ENCODE measurements at regions not wholly inside any gene's neighbourhood (a gene's known extent, or its start where the extent isn't known, plus 50 kb on each side); places are given as distances from the start of the nearest gene placed in this dataset.
"Not testable (repeated sequence)": the region's sequence is repeated elsewhere in the genome, so short reads cannot be mapped to it uniquely, and the experiment has no call there.

DNA sequence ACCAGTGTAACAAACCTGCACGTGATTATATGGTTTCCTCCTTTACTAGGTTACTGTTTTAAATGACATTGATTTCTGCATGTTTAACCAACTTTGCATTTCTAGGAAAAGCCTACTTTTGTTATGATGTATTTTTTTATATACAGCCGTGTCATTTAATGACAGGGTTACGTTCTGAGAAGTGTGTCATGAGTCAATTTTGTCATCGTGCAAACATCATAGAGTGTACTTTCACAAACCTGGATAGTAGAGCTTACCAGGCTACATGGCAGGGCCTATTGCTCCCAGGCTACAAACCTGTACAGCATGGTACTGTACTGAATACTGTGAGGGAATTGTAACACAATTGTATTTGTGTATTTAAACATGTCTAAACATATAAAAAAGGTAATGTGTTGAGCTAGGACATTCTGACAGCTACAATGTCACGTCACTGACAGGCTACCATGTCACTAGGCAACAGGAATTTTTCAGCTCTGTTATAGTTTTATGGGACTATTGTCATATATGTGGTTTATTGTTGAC is 205.3 kb downstream of the PRL start:
- no peak for DNase-seq (ENCODE audit: low read depth)

DNA sequence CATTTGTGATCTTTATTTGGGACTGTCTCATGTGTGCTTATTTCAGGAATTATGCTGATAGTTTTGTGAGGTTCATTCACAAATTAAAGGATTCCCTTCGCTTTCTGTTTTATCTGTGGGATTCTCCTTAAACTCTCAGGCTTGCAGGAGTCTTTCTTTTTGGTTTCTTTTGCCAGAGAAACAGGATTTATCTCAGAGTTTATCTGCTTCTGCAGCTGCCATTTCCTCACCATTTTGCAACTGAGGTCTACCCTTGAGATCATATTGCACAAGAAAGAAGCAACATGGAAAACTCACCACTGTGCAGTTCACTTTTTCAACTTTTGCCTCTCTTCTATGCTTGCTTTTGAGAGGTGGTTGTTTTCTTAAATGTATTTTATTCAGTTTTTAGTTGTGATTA is 201.0 kb downstream of the PRL start:
- no peak for DNase-seq (ENCODE audit: low read depth)

DNA sequence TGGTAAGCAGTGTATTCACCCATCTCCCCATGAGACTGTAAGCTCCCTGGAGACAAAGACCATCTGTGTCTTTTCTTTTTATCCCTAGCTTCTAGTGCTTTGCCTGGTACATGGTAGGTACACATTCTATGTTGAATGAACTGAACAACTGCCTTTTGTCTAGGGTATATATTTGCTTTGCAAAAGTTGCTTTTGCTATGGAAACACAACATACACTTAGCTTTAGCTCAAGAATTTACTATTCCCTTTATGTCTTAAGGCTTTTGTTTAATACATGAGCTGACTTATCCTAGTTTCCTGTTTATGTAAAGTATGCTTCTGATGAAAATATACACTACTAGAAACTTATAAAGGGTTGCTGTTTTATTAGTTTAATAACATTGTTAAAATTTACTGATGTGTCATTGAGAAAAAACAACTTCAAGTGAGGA is 198.2 kb downstream of the PRL start:
- peak; percentile 4 for DNase-seq (ENCODE audit: low read depth)

DNA sequence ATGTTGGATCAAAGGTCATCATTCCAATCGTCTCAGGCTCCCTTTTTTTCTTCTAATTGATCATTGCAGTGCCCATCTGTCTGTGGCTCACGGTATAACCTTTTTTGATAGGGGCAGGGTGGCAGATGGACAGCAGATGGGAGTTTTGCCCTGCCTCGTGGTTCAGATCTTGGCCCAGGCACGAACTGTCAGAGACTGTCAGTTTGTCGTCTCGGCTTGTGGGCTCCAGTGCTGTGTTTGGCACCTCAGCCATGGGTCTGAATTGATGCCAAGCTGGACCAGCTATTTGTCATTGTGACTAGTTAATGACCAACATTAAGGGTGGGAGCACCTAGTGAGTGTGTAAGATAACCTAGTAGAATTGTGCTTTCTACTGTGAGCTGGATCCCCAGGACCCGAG is 197.6 kb downstream of the PRL start:
- no peak for DNase-seq (ENCODE audit: low read depth)

DNA sequence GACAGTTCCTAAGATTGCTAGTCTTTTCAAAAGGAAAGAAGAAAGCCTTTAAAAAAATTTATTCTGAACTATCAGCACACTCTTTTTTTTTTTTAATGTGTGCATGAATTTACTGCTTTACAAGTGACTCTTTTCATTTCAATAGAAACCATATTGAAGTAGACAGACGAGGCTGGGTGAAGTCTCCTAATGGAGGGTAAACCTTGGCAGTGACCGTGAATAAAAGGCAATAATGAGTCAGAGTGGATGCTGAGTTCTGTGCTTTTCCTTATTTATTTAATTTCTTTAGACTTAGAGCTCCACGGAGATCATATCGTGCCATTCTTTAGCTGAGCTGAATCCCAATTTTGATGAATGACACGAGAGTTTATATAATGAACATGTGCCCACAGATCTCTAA is 196.9 kb downstream of the PRL start:
- no peak for DNase-seq (ENCODE audit: low read depth)

DNA sequence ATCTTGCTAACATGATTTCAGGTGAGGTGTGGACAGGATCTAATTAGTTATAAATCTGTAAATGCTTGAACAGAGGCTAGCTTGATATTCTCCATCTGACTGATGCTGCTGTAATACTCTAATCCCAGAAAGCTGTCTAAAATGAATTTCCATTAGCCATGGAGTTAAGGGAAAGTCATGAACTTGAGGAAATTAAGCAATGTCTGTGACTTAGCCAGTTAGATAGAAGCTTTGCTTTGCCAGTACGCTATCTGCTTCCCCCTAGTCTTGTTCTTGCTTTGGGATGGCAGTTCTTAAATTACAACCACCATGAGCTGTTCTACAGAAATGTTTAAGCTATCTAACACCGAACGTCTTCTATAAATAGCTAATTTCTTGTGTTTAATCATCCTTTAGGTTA is 195.7 kb downstream of the PRL start:
- DNase-seq (ENCODE audit: low read depth), result no peak

DNA sequence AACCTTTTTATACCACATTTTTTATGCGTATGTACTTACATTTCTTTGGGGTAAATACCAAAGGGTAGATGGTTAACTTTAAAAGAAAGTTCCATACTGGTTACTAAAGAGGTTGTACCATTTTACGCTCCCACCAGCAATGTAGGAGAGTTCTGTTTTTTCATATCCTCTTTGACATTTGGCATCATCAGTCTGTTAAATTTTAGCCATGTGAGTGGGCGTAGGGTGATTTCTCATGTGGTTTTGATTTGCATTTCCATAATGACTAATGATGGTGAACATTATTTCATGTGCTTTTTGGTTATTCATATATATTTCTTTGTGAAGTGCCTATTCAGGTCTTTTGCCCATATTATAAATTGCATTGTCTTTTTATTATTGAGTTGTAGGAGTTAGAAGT is 194.2 kb downstream of the PRL start:
- DNase-seq (ENCODE audit: low read depth), result no peak

DNA sequence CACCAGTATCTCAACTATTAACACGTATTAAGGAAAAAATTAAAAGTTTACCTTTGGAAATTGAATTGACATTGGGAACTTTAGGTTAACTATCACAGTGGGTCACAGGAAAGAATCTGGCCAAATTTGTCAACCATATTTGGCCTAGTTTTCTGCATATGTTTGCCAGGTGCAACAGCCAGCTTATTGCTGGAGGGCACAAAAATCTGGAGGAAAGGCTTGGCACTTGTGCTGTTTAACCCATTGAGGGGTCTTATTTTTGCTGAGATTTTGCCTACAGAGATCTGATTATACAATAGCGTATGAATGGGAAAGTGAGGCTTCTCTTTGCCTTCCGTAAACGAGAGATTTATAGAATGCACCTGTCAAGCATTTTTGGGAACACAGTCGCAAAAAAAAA is 190.4 kb downstream of the PRL start:
- no peak for DNase-seq (ENCODE audit: low read depth)

DNA sequence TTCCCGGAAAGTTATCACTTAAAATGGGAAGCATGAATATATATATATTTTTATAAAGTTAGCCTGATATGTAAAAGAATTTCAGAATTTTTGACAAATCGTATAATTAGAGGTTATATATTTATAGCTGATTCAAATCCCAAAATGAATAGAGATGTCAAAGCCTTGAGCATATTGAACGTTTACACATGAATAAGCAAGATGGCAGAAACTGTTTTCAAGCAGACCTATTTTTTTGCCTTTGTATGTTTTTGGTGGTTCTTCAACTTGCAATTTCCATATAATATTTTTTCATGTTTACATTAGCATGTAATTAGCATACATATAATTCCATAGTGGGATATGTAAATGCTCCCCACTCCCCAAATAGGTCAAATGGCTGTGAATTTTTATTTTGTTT is 189.9 kb downstream of the PRL start:
- no peak for DNase-seq (ENCODE audit: low read depth)

DNA sequence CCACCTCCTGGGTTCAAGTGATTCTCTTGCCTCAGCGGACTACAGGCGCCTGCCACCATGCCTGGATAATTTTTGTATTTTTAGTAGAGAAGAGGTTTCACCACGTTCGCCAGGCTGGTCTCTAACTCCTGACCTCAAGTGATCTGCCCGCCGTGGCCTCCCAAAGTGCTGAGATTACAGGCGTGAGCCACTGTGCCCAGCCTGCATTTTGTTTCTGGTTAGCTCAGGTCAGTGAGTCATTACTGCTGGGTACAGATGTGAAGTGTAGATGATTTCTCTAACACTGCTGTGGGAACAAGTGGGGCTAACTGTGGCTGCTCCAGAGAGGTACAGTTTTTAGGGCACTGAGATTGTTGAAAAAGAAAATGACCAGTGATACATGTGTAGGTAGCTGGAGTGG is 188.6 kb downstream of the PRL start:
- peak; percentile 49 for DNase-seq (ENCODE audit: low read depth)

DNA sequence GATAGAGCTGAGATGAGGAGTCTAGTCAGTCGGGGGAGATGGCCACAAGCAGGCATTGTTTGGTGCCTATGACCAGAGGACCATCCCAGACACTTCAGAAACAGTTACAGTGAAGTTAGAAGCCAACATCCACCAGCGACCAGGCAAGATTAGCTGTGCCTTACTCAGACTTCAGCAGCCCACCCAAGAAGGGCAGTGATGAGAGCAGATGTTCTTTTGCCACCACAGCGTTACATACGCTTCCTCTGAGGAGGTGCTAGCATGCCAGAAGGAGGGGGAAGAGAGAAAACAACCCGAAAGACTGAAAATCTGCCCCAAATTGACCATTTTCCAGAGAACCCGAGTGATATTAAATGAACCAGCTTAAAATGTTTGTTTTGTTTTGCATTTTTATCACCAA is 186.8 kb downstream of the PRL start:
- DNase-seq (ENCODE audit: low read depth), result no peak

DNA sequence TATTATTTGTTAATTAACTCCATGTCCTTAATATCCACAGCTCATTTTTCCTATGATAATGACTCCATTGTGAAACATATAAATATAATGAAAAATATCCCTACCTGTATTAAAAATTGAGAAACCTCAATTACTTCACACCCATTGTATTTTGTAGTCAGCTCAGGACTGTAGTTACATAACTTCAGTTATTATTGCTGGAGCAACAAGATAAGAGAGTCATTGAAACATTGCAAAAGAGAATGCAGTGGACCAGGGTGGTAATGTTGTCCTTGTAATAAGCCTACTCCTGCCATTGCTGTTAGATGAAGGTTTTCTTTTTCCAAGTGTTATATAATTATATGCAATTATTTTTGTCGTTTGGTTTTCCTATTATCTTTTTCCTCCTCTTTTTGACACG is 184.4 kb downstream of the PRL start:
- DNase-seq (ENCODE audit: low read depth), result no peak

DNA sequence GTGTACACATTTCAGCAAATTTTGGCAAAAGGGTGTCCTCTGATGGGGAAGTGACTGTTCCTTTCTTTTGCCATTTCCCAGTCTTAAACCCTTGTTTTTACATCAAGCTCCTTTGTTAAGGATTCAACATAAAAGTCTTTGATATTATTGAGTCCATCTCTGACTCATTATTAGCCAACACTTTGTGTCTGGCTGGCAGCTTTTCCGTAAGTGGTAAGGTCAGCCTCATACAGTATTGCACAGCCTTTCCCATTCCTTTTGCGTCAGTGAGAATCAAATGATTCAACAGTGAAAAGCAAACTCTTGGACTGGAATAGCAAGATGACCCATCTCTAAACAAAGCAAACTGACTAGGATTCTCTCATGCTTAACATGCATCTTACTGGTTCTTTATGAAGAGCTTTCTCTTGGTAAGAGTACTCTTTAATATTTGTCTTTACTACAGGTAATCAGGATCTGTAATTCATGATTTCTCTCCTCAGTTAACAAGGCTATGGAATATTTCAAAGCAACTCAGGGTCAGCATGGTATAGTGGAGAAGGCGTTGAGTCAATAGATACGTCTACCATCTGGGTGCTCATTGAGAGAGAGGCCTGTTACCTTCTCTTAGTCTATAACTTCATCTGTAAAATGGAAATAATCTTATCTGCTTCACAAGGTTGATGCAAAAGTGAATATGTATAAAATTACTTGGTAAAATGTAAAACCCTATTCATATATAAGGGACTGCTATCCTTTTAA is 183.6 kb downstream of the PRL start:
- DNase-seq (ENCODE audit: low read depth), result peak; percentile 93

DNA sequence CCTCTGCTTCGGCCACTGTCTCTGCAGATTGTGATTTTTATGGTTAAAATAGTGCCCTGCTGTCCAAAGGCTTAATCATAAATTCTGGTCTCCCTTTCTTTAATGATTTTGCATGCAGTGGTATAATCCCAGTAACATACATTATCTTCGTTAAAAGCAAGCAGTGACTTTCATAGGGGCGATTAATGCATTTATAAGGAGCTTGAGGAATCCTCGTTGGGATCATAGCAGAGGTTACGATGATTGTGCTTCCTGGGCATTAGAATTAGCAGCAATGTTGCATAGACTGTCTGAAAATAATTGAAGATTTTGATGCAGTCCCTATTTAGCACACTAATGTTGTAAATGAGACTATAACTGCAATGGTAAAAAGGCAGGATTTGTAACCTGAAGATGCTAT is 181.3 kb downstream of the PRL start:
- DNase-seq (ENCODE audit: low read depth), result no peak

DNA sequence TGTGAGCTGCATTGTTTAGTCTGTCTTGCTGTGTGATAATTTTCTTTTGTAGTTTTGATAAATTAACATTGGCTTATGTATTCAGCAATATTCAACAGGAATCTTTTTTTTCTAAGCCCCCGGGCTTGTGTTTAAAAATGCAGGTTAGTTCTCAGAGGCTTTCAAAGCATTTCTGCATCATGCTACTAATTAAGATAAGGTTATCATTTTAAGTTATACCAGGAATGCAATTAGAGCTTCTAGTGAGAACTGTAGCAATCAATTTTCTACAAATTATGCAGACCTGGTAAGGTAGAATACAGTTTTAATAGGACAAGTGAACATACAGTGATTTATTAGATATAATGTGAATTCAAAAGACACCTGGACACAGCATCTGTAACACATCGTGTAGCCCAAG is 179.2 kb downstream of the PRL start:
- no peak for DNase-seq (ENCODE audit: low read depth)

DNA sequence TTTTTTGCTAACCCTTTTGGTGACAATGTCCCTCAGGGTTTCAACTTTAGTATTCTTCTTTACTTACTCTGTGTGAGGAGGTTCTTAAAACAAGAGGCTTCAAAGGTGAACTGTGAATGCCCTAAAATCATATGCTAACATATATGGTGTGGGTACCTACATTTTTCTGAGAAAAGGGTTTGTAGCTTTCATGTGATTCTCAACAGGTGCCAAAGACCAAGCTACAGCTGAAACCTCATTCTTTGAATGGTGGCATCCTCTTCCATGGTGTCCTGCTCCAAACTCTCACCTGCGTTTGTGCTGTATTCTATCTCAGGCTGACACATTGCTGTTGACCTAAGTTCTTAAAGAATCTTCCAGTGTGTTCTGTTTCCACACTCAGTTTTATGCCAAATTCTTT is 177.3 kb downstream of the PRL start:
- DNase-seq (ENCODE audit: low read depth), result no peak

DNA sequence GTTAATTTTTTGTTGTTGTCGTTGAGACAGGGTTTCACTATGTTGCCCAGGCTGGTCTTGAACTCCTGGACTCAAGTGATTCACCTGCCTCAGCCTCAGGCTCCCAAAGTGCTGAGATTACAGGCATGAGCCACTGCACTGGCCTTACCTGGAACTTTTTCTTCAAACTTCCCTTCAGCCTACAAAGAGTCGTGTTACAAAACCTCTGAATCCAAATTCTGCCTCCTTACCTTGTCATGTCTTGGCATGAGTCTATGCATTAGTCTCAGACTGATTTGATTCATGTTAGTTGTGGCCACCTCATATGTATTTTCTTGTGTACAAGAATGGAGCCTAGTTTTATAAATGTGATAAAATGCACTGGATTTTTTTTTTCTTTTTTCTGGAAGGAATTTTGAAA is 172.1 kb downstream of the PRL start:
- DNase-seq (ENCODE audit: low read depth), result no peak

DNA sequence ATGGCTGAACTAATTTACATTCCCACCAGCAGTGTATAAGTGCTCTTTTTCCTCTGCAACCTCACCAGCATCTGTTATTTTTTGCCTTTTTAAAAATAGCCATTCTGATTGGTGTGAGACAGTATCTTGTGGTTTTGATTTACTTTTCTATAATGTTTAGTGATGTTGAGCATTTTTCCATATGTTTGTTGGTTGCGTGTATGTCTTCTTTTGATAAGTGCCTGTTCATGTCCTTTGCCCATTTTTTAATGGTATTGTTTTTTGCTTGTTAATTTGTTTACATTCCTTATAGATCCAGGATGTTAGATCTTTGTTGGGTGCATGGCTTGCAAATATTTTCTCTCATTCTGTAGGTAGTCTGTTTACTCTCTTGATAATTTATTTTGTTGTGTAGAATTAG is 169.9 kb downstream of the PRL start:
- DNase-seq (ENCODE audit: low read depth), result no peak

DNA sequence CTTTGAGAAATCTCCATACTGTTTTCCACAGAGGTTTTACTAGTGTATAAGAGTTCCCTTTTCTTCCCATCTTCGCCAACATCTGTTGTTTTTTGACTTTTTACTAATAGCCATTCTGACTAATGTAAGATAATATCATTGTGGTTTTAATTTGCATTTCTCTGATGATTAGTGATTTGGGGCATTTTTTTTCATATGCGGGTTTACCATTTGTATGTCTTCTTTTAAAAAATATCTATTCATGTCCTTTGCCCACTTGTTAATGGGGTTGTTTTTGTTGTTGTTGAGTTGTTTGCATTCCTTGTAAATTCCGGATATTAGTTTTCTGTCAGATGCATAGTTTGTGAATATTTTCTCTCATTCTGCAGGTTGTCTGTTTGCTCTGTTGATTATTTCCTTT is 167.1 kb downstream of the PRL start:
- no peak for DNase-seq (ENCODE audit: low read depth)

DNA sequence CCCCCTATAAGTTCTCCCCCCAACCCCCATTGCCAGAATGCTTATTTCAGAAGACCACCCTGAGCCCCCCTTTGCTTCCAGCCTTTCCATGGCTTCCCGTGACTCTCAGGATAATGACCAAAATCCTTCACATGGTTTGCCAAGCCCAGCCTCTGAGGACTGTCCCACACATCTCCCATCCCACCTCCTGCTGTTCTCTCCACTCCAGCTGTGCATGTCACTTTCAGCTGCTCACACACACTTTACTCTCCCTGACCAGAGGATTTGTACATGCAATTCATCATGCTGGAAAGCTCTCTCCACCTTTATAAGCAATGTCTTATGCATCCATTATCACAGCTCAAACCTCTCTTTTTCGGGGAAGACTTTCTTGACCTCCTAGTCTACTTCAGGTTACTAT is 164.2 kb downstream of the PRL start:
- no peak for DNase-seq (ENCODE audit: low read depth)

DNA sequence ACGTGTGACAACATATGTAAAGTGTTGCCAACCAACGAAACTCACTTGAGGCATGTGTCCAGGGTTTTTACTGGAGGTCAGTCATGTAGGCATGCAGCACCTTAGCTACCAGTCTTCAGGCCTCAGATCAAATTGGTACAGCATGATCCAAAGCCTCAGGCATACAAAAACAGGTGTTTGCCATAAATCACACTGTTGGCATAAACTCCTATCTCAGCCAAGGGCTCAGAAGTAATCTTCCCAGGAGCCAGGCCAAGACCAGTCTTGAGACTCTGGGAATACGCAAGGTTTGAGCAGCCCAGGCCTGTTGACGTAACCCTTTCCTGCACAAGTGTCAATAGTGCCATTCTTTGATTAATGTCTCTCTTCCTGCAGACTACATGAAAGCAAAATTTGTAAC is 163.5 kb downstream of the PRL start:
- no peak for DNase-seq (ENCODE audit: low read depth)

DNA sequence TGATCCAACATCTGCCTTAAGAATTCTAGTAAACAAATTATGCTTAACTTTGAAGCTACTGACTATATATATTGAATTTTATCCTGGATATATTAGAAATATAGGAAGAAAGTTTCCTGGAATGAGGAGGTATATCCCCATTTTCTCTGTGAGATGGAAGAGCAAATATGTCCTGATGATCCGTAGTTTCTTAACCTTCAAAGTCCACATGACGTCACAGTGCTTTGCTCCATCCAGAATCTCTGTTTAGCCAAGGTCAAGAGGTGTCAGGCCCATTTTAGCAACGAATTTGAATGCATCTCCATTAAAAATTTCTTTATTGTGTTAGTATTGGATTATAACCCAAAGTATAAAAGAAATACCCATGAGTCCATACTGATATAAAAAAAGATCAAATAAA is 162.5 kb downstream of the PRL start:
- DNase-seq (ENCODE audit: low read depth), result no peak

DNA sequence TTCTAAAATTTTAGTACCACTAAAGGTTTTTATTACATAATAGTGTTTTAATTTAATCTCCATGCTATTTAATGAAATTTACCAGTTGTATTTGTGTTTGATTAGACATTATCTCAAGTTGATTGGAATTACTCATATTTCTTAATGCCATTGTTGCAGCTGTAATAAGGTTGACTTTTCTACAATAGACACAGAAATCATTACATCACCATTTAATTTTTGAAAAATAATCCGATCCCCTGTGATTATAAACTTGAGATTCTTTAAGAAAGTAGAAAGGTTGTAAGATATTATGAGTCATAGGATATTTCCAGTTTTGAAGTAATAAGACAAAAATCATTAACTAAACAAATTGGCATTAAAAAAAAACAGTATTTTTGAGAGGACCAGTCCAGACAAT is 161.4 kb downstream of the PRL start:
- DNase-seq (ENCODE audit: low read depth), result no peak

DNA sequence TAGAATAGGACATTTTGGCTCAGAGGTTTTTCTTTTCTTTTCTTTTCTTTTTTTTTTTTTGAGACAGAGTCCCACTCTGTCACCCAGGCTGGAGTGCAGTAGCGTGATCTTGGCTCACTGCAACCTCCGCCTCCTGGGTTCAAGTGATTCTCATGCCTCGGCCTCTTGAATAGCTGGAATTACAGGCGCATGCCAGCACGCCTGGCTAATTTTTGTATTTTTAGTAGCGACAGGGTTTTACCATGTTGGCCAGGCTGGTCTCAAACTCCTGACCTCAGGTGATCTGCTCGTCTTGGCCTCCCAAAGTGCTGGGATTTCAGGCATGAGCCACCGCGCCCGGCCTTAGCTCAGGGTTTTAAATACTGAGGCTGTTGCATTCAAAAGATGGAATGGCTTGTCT is 156.1 kb downstream of the PRL start:
- DNase-seq (ENCODE audit: low read depth), result not testable (repeated sequence)

Measured in HT1080 (cell line).